HCT116 (cell line): ENCODE measurements at regions not wholly inside any gene's neighbourhood (a gene's known extent, or its start where the extent isn't known, plus 50 kb on each side); places are given as distances from the start of the nearest gene placed in this dataset.
"Not testable (repeated sequence)": the region's sequence is repeated elsewhere in the genome, so short reads cannot be mapped to it uniquely, and the experiment has no call there.

Source experiments
- ATAC-seq: fragments of 200-7000 bp; cut with Tn5 transposase; 2 replicates; pipeline ENCODE4 v1.9.1; 2020; ENCODE audit warnings: mild to moderate bottlenecking, moderate library complexity
- BruUV-seq: library from RNA; stranded (reverse); fragments of 400-500 nt; replicated peaks from 2 replicates; lab custom pipeline; 2021; lab: Mats Ljungman, UMichigan
- CTCF ChIA-PET: fragments of 300-600 bp; sonication (Branson Sonifier 250); formaldehyde crosslinking; loops from one replicate; lab custom pipeline; 2021; ENCODE audit warnings: antibody characterized with exemption; lab: Charles Lee
- POLR2A ChIA-PET: fragments of 300-600, 350-600 bp; sonication (Branson Sonifier 250); formaldehyde crosslinking; loops from one replicate; lab custom pipeline; 2021; ENCODE audit warnings: antibody characterized with exemption; lab: Charles Lee
- RAD21 ChIA-PET, 2 experiments: fragments of 300-600 bp; sonication (Branson Sonifier 250); formaldehyde crosslinking; loops; one replicate each; lab custom pipeline; 2023; ENCODE audit warnings: low total read pairs in 2 of 2; ENCODE audit not compliant: uncharacterized antibody in 2 of 2, unreplicated experiment in 2 of 2, low non-redundant PET in 1 of 2; lab: Charles Lee
- DNase-seq: peaks from one replicate; pipeline ENCODE4 v3.0.0-alpha.2; 2010; ENCODE audit warnings: low read depth, low spot score
- H2AFZ ChIP-seq: fragments of 200-600 bp; shearing (Covaris generic), sonication (generic); 2 replicates; pipeline ENCODE4 v1.6.1; 2017; ENCODE audit warnings: low read depth, mixed run types, mixed read lengths, antibody characterized with exemption, low read length; ENCODE audit not compliant: poor library complexity, severe bottlenecking
- H3K27ac ChIP-seq: 2 replicates; pipeline ENCODE4 v1.5.1; 2012; ENCODE audit warnings: low read depth, low read length
- H3K27me3 ChIP-seq: fragments of 200-600 bp; sonication (generic); 2 replicates; pipeline ENCODE4 v1.6.1; 2016; ENCODE audit warnings: mixed run types, low read length, mixed read lengths; ENCODE audit not compliant: insufficient read depth
- H3K36me3 ChIP-seq, 2 experiments: fragments of 200-500 bp in 1 of 2; fragments of 200-600 bp in 1 of 2; sonication (Bioruptor generic) in 1 of 2; sonication (generic) in 1 of 2; 2 replicates each; pipeline versions ENCODE4 v1.5.1 to v1.6.1; 2014 to 2016; ENCODE audit warnings: low read length in 2 of 2, inconsistent platforms in 1 of 2, mixed read lengths in 1 of 2, mixed run types in 1 of 2; ENCODE audit not compliant: insufficient read depth in 2 of 2, control insufficient read depth in 1 of 2
- H3K4me1 ChIP-seq, 2 experiments: fragments of 200-600 bp in 1 of 2; sonication (generic) in 1 of 2; 2 replicates each; pipeline versions ENCODE4 v1.5.1 to v1.6.1; 2012 to 2017; ENCODE audit warnings: low read length in 2 of 2, inconsistent platforms in 1 of 2, mild to moderate bottlenecking in 1 of 2, mixed read lengths in 1 of 2, mixed run types in 1 of 2, moderate library complexity in 1 of 2; ENCODE audit not compliant: insufficient read depth in 2 of 2, control insufficient read depth in 1 of 2
- H3K4me2 ChIP-seq: fragments of 200-600 bp; sonication (generic); 2 replicates; pipeline ENCODE4 v1.6.1; 2017; ENCODE audit warnings: mixed run types, low read length, mixed read lengths
- H3K4me3 ChIP-seq, 2 experiments: fragments of 200-600 bp in 1 of 2; sonication (generic) in 1 of 2; replicated peaks in 1 of 2; 2 replicates each; pipeline ENCODE4 v1.5.1; 2011 to 2016; ENCODE audit warnings: low read length in 2 of 2, control low read depth in 1 of 2, low read depth in 1 of 2, mild to moderate bottlenecking in 1 of 2, mixed read lengths in 1 of 2, mixed run types in 1 of 2
- H3K79me2 ChIP-seq: fragments of 200-600 bp; sonication (generic); 2 replicates; pipeline ENCODE4 v1.6.1; 2017; ENCODE audit warnings: mild to moderate bottlenecking, mixed run types, low read length, moderate library complexity, mixed read lengths; ENCODE audit not compliant: insufficient read depth
- H3K9ac ChIP-seq: fragments of 200-600 bp; sonication (generic); 2 replicates; pipeline ENCODE4 v1.6.1; 2016; ENCODE audit warnings: low read length, mixed read lengths
- H3K9me2 ChIP-seq: fragments of 200-600 bp; sonication (generic), shearing (Covaris generic); 2 replicates; pipeline ENCODE4 v1.6.1; 2017; ENCODE audit warnings: mixed run types, mild to moderate bottlenecking, moderate library complexity; ENCODE audit not compliant: insufficient read depth
- H3K9me3 ChIP-seq, 2 experiments: fragments of 200-500 bp in 1 of 2; fragments of 200-600 bp in 1 of 2; sonication (Bioruptor generic) in 1 of 2; sonication (generic) in 1 of 2; 2 replicates each; pipeline ENCODE4 v1.6.1; 2014 to 2017; ENCODE audit warnings: low read length in 2 of 2, mixed read lengths in 2 of 2, inconsistent platforms in 1 of 2, low read depth in 1 of 2, mild to moderate bottlenecking in 1 of 2, mixed run types in 1 of 2, moderate library complexity in 1 of 2; ENCODE audit not compliant: control insufficient read depth in 1 of 2, insufficient read depth in 1 of 2
- H4K20me1 ChIP-seq: fragments of 200-600 bp; sonication (generic), shearing (Covaris generic); 2 replicates; pipeline ENCODE4 v1.6.1; 2017; ENCODE audit warnings: mixed run types, mild to moderate bottlenecking, moderate library complexity; ENCODE audit not compliant: insufficient read depth
- CTCF ChIP-seq, 3 experiments: fragments of 200-600 bp in 1 of 3; sonication (generic) in 1 of 3; IDR thresholded peaks in 2 of 3; conservative IDR thresholded peaks in 1 of 3; 2 replicates each; pipeline ENCODE4 v1.5.1; 2012 to 2017; ENCODE audit warnings: low read depth in 2 of 3, low read length in 2 of 3, antibody characterized with exemption in 1 of 3, borderline replicate concordance in 1 of 3, control low read depth in 1 of 3, mild to moderate bottlenecking in 1 of 3, mixed read lengths in 1 of 3, mixed run types in 1 of 3, moderate library complexity in 1 of 3; ENCODE audit not compliant: insufficient read depth in 1 of 3
- ELF1 ChIP-seq: IDR thresholded peaks from 2 replicates; pipeline ENCODE4 v1.6.1; 2012; ENCODE audit warnings: low read depth, borderline replicate concordance
- RAD21 ChIP-seq: IDR thresholded peaks from 2 replicates; pipeline ENCODE4 v1.6.1; 2012; ENCODE audit warnings: low read depth, mild to moderate bottlenecking
- intact Hi-C: fragments of 100-400 bp; cut with micrococcal nuclease; formaldehyde crosslinking; loops from 2 replicates; pipeline ENCODE4 v1.10.0; 2022

- DNase-seq, intact Hi-C loops, ATAC-seq, H4K20me1 ChIP-seq, H3K9me2 ChIP-seq, H3K4me2 ChIP-seq, H3K36me3 ChIP-seq, H2AFZ ChIP-seq, H3K9ac ChIP-seq, H3K9me3 ChIP-seq, H3K27me3 ChIP-seq, H3K4me1 ChIP-seq, H3K27ac ChIP-seq, H3K4me3 ChIP-seq, POLR2A ChIA-PET, H3K79me2 ChIP-seq, BruUV-seq, CTCF ChIA-PET, RAD21 ChIA-PET: not testable (repeated sequence)
Observed at GRCh38 chr9:64370344-64370743, 914.7 kb downstream of the FOXD4L5 start.

GRCh38 chr9:64369644-64370043 lies 915.4 kb downstream of the FOXD4L5 start:
- H4K20me1 ChIP-seq, H3K4me1 ChIP-seq, CTCF ChIA-PET, H3K9me2 ChIP-seq, RAD21 ChIA-PET, H3K79me2 ChIP-seq, POLR2A ChIA-PET, H3K36me3 ChIP-seq, H2AFZ ChIP-seq, intact Hi-C loops, H3K27ac ChIP-seq, H3K9me3 ChIP-seq, BruUV-seq, H3K9ac ChIP-seq, DNase-seq, H3K27me3 ChIP-seq: not testable (repeated sequence)
- H3K4me3 ChIP-seq: peak overlapping the region; percentile 33 to 36
- 0 out of 2 replicates have a peak, but pooled peaks have one; percentile 23 for ATAC-seq
- peak overlapping the region; percentile 41 for H3K4me2 ChIP-seq

- H3K9ac ChIP-seq, DNase-seq, intact Hi-C loops: not testable (repeated sequence)
- peak; percentile 16 to 51 (median 41); a peak in 3 of 6 replicates for TF ChIP-seq CTCF (IDR thresholded peaks at IDR 0.05 in 2 of 3, conservative IDR thresholded peaks at IDR 0.05 in 1 of 3; ENCODE audit: borderline replicate concordance in 1 of 3, insufficient read depth in 1 of 3, low read depth in 2 of 3, low read length in 2 of 3)
- TF ChIP-seq RAD21: peak; percentile 41; the same call in 1 of the 2 replicates
- peak; percentile 34; the same call in 1 of the 2 replicates for TF ChIP-seq ELF1
- TF ChIP-seq, all 23 proteins: peak for 3; not testable (repeated sequence) for 20
- H4K20me1 ChIP-seq, H2AFZ ChIP-seq, H3K36me3 ChIP-seq, H3K4me1 ChIP-seq, H3K27ac ChIP-seq, H3K27me3 ChIP-seq, H3K79me2 ChIP-seq, H3K9me2 ChIP-seq, H3K9me3 ChIP-seq, CTCF ChIA-PET, RAD21 ChIA-PET, BruUV-seq, POLR2A ChIA-PET: not testable (repeated sequence)
- peak; percentile 100 for ATAC-seq
- Histone ChIP-seq H3K4me3 (0 out of 4 replicates have a peak overlapping the region, but pooled peaks of 1 of the 2 experiments have one; percentile 28), H3K4me2 (peak overlapping the region; percentile 47)
Observed at GRCh38 chr9:64369114-64369513, 915.9 kb downstream of the FOXD4L5 start.

GRCh38 chr9:64368644-64368942 lies 916.4 kb downstream of the FOXD4L5 start:
- H3K79me2 ChIP-seq, H2AFZ ChIP-seq, POLR2A ChIA-PET, ATAC-seq, H3K4me1 ChIP-seq, H4K20me1 ChIP-seq, H3K27me3 ChIP-seq, H3K9me2 ChIP-seq, H3K9ac ChIP-seq, intact Hi-C loops, H3K4me3 ChIP-seq, RAD21 ChIA-PET, CTCF ChIA-PET, DNase-seq, H3K27ac ChIP-seq, H3K4me2 ChIP-seq, H3K36me3 ChIP-seq, H3K9me3 ChIP-seq: not testable (repeated sequence)
- TSS peak; percentile 63 for BruUV-seq
